GM19025 (cell line): ENCODE measurements at regions not wholly inside any gene's neighbourhood (a gene's known extent, or its start where the extent isn't known, plus 50 kb on each side); places are given as distances from the start of the nearest gene placed in this dataset.
"Not testable (repeated sequence)": the region's sequence is repeated elsewhere in the genome, so short reads cannot be mapped to it uniquely, and the experiment has no call there.

Experiments
- ATAC-seq: cut with Tn5 transposase; IDR thresholded peaks from one replicate; pipeline ENCODE4 v1.9.1; 2021; ENCODE audit warnings: mild to moderate bottlenecking, low read depth, moderate library complexity; ENCODE audit not compliant: unreplicated experiment

- ATAC-seq: no peak
Measured at GRCh38 chr16:61215605-61216004, 820.6 kb downstream of the CDH8 start.

- ATAC-seq: no peak
Measured at GRCh38 chr16:61214780-61215179, 821.5 kb downstream of the CDH8 start.

- ATAC-seq: no peak
Measured at GRCh38 chr16:61210076-61210475, 826.2 kb downstream of the CDH8 start.

- ATAC-seq: no peak
Measured at GRCh38 chr16:61195006-61195405, 841.2 kb downstream of the CDH8 start.

GRCh38 chr16:61194573-61194972, 841.7 kb downstream of the CDH8 start:
- ATAC-seq: no peak

- no peak for ATAC-seq
Measured at GRCh38 chr16:61182391-61182790, 853.8 kb downstream of the CDH8 start.

- ATAC-seq: no peak
Measured at GRCh38 chr16:61181982-61182381, 854.3 kb downstream of the CDH8 start.

- no peak for ATAC-seq
Measured at GRCh38 chr16:61179561-61179960, 856.7 kb downstream of the CDH8 start.

- ATAC-seq: no peak
Measured at GRCh38 chr16:61165797-61166196, 870.4 kb downstream of the CDH8 start.

- no peak for ATAC-seq
Measured at GRCh38 chr16:61150351-61150750, 885.9 kb downstream of the CDH8 start.

- ATAC-seq: no peak
Measured at GRCh38 chr16:61149709-61150108, 886.5 kb downstream of the CDH8 start.

GRCh38 chr16:61148930-61149329, 887.3 kb downstream of the CDH8 start:
- ATAC-seq: no peak

- no peak for ATAC-seq
Measured at GRCh38 chr16:61146429-61146828, 889.8 kb downstream of the CDH8 start.

- ATAC-seq: no peak
Measured at GRCh38 chr16:61131447-61131846, 904.8 kb downstream of the CDH8 start.

GRCh38 chr16:61128545-61129323, 907.5 kb downstream of the CDH8 start:
- no peak for ATAC-seq

GRCh38 chr16:61105544-61105943, 930.7 kb downstream of the CDH8 start:
- ATAC-seq: no peak

GRCh38 chr16:61098505-61098904, 937.7 kb downstream of the CDH8 start:
- no peak for ATAC-seq

- not testable (repeated sequence) for ATAC-seq
Measured at GRCh38 chr16:61091300-61091699, 944.9 kb downstream of the CDH8 start.

GRCh38 chr16:61083711-61084110, 952.5 kb downstream of the CDH8 start:
- no peak for ATAC-seq

- ATAC-seq: no peak
Measured at GRCh38 chr16:61074324-61074723, 961.9 kb downstream of the CDH8 start.

- no peak for ATAC-seq
Measured at GRCh38 chr16:61057635-61058034, 978.6 kb downstream of the CDH8 start.

GRCh38 chr16:61050547-61050946, 985.7 kb downstream of the CDH8 start:
- ATAC-seq: no peak

- ATAC-seq: no peak
Measured at GRCh38 chr16:61045931-61046330, 990.3 kb downstream of the CDH8 start.
